ENCODE measurements at regions not wholly inside any gene's neighbourhood (a gene's known extent, or its start where the extent isn't known, plus 50 kb on each side); places are given as distances from the start of the nearest gene placed in this dataset.

DNA sequence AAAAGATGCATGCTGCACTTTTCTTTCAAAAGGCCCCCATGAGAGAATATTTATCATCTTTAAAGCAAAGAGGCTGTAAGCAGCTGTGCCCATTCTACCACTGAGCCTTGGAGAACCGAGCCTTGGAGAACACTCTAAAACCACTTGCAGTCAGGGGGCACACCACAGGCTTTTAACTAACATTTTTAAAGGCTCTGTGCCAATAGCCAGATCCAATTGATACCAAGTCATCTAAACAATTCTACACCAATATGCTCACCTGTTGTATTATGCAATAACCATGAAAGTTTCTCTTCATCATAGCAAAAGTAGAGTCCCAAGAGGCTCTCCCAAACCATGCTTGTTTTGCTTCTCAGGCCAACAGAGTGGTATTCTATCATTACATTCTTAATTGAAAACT, 1090.5 kb upstream of the SEMA6A start:
- TF ChIP-seq, protein P1, sequence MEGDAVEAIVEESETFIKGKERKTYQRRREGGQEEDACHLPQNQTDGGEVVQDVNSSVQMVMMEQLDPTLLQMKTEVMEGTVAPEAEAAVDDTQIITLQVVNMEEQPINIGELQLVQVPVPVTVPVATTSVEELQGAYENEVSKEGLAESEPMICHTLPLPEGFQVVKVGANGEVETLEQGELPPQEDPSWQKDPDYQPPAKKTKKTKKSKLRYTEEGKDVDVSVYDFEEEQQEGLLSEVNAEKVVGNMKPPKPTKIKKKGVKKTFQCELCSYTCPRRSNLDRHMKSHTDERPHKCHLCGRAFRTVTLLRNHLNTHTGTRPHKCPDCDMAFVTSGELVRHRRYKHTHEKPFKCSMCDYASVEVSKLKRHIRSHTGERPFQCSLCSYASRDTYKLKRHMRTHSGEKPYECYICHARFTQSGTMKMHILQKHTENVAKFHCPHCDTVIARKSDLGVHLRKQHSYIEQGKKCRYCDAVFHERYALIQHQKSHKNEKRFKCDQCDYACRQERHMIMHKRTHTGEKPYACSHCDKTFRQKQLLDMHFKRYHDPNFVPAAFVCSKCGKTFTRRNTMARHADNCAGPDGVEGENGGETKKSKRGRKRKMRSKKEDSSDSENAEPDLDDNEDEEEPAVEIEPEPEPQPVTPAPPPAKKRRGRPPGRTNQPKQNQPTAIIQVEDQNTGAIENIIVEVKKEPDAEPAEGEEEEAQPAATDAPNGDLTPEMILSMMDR (IDR thresholded peaks at IDR 0.05; ENCODE audit: low read length): no peak
- TF ChIP-seq EZH2 (optimal IDR thresholded peaks at IDR 0.05; ENCODE audit: low read depth, low read length): no peak
